AG04449 (cell line): ENCODE measurements at regions not wholly inside any gene's neighbourhood (a gene's known extent, or its start where the extent isn't known, plus 50 kb on each side); places are given as distances from the start of the nearest gene placed in this dataset.

Experiments used
- CTCF ChIA-PET: fragments of 350-600 bp; formaldehyde crosslinking; extraction: SDS; loops from one replicate; lab custom pipeline; 2021; ENCODE audit warnings: antibody characterized with exemption; lab: Yijun Ruan, JAX
- POLR2A ChIA-PET: fragments of 400-600, 350-600 bp; formaldehyde crosslinking; extraction: SDS; loops from one replicate; lab custom pipeline; 2020; ENCODE audit warnings: antibody characterized with exemption, inconsistent platforms; lab: Yijun Ruan, JAX
- DNase-seq: peaks from one replicate; pipeline ENCODE4 v3.0.0-alpha.2; 2010; ENCODE audit warnings: low read depth, low spot score
- H3K4me3 ChIP-seq: 2 replicates; pipeline ENCODE4 v1.5.1; 2011; ENCODE audit warnings: low read depth, mild to moderate bottlenecking, control low read depth, low read length
- CTCF ChIP-seq: IDR thresholded peaks from one replicate; pipeline ENCODE4 v1.5.1; 2011; ENCODE audit warnings: mild to moderate bottlenecking, moderate library complexity, low read length, control low read depth, inconsistent platforms; ENCODE audit not compliant: insufficient read depth; ENCODE audit errors: missing control alignments

DNA sequence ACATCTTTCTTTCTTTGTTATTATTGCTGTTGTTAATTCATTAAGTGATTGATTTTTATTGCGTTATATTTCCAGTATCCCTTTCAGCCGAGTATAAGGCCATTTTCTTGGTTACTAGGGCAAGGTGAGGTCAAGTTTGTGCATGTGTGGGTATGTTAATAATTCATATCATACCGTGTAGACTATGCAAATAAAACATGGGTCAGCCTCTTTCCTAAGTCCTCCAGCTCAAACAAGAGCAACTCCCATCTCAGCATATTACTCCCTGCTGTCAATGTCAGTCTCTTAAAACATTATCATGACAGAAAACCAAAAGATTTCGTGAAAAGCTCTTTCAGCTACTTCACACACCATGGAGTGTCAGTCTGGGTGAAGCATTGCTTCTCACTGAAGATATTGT is 103.9 kb upstream of the ST8SIA2 start:
- ChIA-PET CTCF (no interaction called here), POLR2A (no interaction called here)
- no peak overlapping the region for H3K4me3 ChIP-seq
- TF ChIP-seq CTCF = no peak
- DNase-seq = no peak

- ChIA-PET CTCF (no interaction called here), POLR2A (no interaction called here)
- no peak for TF ChIP-seq CTCF
- no peak overlapping the region for H3K4me3 ChIP-seq
- DNase-seq = no peak
Measured at GRCh38 chr15:92290359-92290992, 103.2 kb upstream of the ST8SIA2 start.

- H3K4me3 ChIP-seq = no peak overlapping the region
- ChIA-PET CTCF (no interaction called here), POLR2A (no interaction called here)
- no peak for DNase-seq
- TF ChIP-seq CTCF = no peak
Measured at GRCh38 chr15:92291900-92292299, 101.8 kb upstream of the ST8SIA2 start.

DNA sequence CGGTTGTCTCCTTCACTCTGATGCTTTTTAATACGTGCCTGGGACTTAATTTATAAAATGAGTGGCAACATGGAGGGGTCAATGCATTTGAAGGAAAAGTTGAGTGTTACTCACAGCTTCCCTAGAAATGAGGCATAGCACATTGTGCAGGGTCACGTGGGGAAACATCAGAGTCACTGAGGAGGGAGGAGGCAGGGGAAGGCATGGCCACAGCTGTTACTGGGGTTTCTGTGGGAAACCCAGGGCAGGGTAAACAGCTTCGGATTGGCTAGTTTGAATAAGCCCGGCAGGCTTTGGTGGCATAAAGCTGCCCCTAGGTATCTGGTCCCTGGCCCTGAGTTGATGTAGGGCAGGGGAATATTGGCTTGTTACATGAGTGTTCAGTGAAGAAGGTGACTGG is 98.9 kb upstream of the ST8SIA2 start:
- TF ChIP-seq CTCF = no peak
- no peak for DNase-seq
- ChIA-PET POLR2A (no interaction called here), CTCF (no interaction called here)
- H3K4me3 ChIP-seq = no peak overlapping the region

DNA sequence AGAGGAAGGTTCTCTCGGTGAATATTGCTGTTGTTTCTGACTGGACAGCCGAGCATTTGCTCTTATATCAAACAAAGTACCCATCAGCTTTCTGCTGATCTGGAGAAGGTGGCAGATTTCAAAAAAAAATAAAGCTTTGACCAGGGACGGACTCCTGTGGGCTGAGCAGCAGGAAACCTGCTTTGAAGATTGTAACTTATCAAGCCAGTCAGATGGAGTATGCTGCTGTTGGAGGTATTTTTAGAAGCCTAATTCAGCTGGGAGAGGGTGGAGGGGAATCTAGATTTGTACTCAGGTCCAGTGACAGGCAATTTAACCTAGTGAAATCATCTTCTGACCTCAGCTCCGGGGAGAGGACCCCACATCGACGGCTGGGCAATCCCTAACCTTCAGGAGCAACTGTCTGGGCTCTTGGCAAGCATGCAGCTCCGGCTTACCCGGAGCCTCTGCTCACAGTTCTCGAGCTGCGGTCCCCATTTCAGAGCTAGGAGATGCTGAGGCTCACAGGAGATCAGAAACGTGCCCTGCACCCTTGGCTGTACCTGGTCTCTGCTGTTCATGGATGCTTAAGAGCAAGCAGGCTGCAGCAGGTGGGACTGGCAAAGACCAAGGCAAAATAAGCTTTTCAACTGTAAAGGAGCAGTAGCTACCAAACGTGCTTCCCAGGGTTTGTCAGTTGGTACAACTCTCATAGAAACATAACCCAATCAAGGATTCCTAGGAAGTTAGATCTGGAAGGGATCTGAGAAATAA is 89.3 kb upstream of the ST8SIA2 start:
- no peak overlapping the region for H3K4me3 ChIP-seq
- POLR2A ChIA-PET = no interaction called here
- CTCF ChIA-PET = no interaction called here
- TF ChIP-seq CTCF = no peak
- no peak for DNase-seq

- no peak overlapping the region for H3K4me3 ChIP-seq
- POLR2A ChIA-PET = no interaction called here
- no peak for DNase-seq
- TF ChIP-seq CTCF = no peak
- CTCF ChIA-PET = no interaction called here
Measured at GRCh38 chr15:92305343-92305742, 88.3 kb upstream of the ST8SIA2 start.
